NT2/D1 (cell line): ENCODE measurements at regions not wholly inside any gene's neighbourhood (a gene's known extent, or its start where the extent isn't known, plus 50 kb on each side); places are given as distances from the start of the nearest gene placed in this dataset.

Experiments used
- DNase-seq: peaks from one replicate; pipeline ENCODE4 v3.0.0-alpha.2; 2011; ENCODE audit warnings: low read depth, low spot score
- H3K27me3 ChIP-seq: 2 replicates; pipeline ENCODE4 v1.6.0; 2011; ENCODE audit warnings: mild to moderate bottlenecking; ENCODE audit not compliant: insufficient read length, insufficient read depth
- H3K36me3 ChIP-seq: 2 replicates; pipeline ENCODE4 v1.6.1; 2011; ENCODE audit warnings: mild to moderate bottlenecking, low read length, mixed read lengths; ENCODE audit not compliant: insufficient read depth, insufficient read length
- H3K4me1 ChIP-seq: 2 replicates; pipeline ENCODE4 v1.5.1; 2011; ENCODE audit not compliant: insufficient read depth, insufficient read length
- H3K4me3 ChIP-seq: 2 replicates; pipeline ENCODE4 v1.5.1; 2011; ENCODE audit warnings: low read depth; ENCODE audit not compliant: insufficient read length
- H3K9ac ChIP-seq: 2 replicates; pipeline ENCODE4 v1.6.0; 2011; ENCODE audit warnings: low read depth; ENCODE audit not compliant: insufficient read length
- H3K9me3 ChIP-seq: 2 replicates; pipeline ENCODE4 v1.5.1; 2011; ENCODE audit warnings: mild to moderate bottlenecking, low read length; ENCODE audit not compliant: insufficient read depth
- SUZ12 ChIP-seq: IDR thresholded peaks from 2 replicates; pipeline ENCODE4 v1.6.1; 2011; ENCODE audit not compliant: insufficient read length, insufficient read depth; ENCODE audit errors: extremely low read depth
- YY1 ChIP-seq: IDR thresholded peaks from 2 replicates; pipeline ENCODE4 v1.6.1; 2011; ENCODE audit not compliant: insufficient read length, insufficient read depth
- ZNF274 ChIP-seq: IDR thresholded peaks from 2 replicates; pipeline ENCODE4 v1.6.1; 2011; ENCODE audit warnings: mild to moderate bottlenecking, low read depth, low read length

- H3K27me3 ChIP-seq = no peaks in the 10 kb centered on the region
- H3K36me3 ChIP-seq = no peaks in the 10 kb centered on the region
- no peak for DNase-seq
- TF ChIP-seq ZNF274 (no peak), SUZ12 (no peak), YY1 (no peak)
- no peak overlapping the region for H3K9ac ChIP-seq
- H3K9me3 ChIP-seq = no peaks in the 10 kb centered on the region
- no peak overlapping the region for H3K4me3 ChIP-seq
- no peaks in the 10 kb centered on the region for H3K4me1 ChIP-seq
These were observed 106.5 kb upstream of the EDEM3 start for GRCh38 chr1:184860985-184861754.

- DNase-seq = no peak
- Histone ChIP-seq H3K27me3 (no peaks in the 10 kb centered on the region), H3K4me1 (no peaks in the 10 kb centered on the region), H3K9me3 (no peaks in the 10 kb centered on the region), H3K36me3 (no peaks in the 10 kb centered on the region), H3K4me3 (no peak overlapping the region), H3K9ac (no peak overlapping the region)
- no peak for TF ChIP-seq SUZ12
- no peak for TF ChIP-seq ZNF274
- TF ChIP-seq YY1 = no peak
These were observed 105.9 kb upstream of the EDEM3 start for GRCh38 chr1:184860535-184860934.

- TF ChIP-seq YY1 (no peak), ZNF274 (no peak), SUZ12 (no peak)
- Histone ChIP-seq H3K9ac (no peak overlapping the region), H3K4me3 (no peak overlapping the region), H3K27me3 (no peaks in the 10 kb centered on the region), H3K9me3 (no peaks in the 10 kb centered on the region), H3K4me1 (no peaks in the 10 kb centered on the region), H3K36me3 (no peaks in the 10 kb centered on the region)
- DNase-seq = no peak
These were observed 104.9 kb upstream of the EDEM3 start for GRCh38 chr1:184859381-184860105.

GRCh38 chr1:184858288-184858687 is 103.6 kb upstream of the EDEM3 start:
- no peak overlapping the region for H3K9ac ChIP-seq
- no peak for TF ChIP-seq ZNF274
- no peak for TF ChIP-seq SUZ12
- TF ChIP-seq YY1 = no peak
- H3K36me3 ChIP-seq = no peaks in the 10 kb centered on the region

GRCh38 chr1:184854496-184855140 is 100.0 kb upstream of the EDEM3 start:
- Histone ChIP-seq H3K36me3 (no peaks in the 10 kb centered on the region), H3K9ac (no peak overlapping the region), H3K27me3 (no peaks in the 10 kb centered on the region), H3K4me1 (no peaks in the 10 kb centered on the region), H3K9me3 (no peaks in the 10 kb centered on the region), H3K4me3 (no peak overlapping the region)
- TF ChIP-seq SUZ12 (no peak), YY1 (no peak), ZNF274 (no peak)
- DNase-seq = no peak

More at GRCh38 chr1:184858288-184858687, 103.6 kb upstream of the EDEM3 start:
- no peaks in the 10 kb centered on the region for H3K9me3 ChIP-seq
- no peaks in the 10 kb centered on the region for H3K27me3 ChIP-seq
- H3K4me1 ChIP-seq = no peaks in the 10 kb centered on the region
- no peak overlapping the region for H3K4me3 ChIP-seq
- no peak for DNase-seq

- H3K4me1 ChIP-seq = no peaks in the 10 kb centered on the region
- H3K27me3 ChIP-seq = no peaks in the 10 kb centered on the region
- no peaks in the 10 kb centered on the region for H3K9me3 ChIP-seq
- H3K36me3 ChIP-seq = no peaks in the 10 kb centered on the region
- H3K4me3 ChIP-seq = no peak overlapping the region
- no peak overlapping the region for H3K9ac ChIP-seq
- no peak for DNase-seq
- TF ChIP-seq SUZ12 (no peak), YY1 (no peak), ZNF274 (no peak)
These were observed 99.4 kb upstream of the EDEM3 start for GRCh38 chr1:184854036-184854435.
